ENCODE measurements at regions not wholly inside any gene's neighbourhood (a gene's known extent, or its start where the extent isn't known, plus 50 kb on each side); places are given as distances from the start of the nearest gene placed in this dataset.
"Not testable (repeated sequence)": the region's sequence is repeated elsewhere in the genome, so short reads cannot be mapped to it uniquely, and the experiment has no call there.

DNA sequence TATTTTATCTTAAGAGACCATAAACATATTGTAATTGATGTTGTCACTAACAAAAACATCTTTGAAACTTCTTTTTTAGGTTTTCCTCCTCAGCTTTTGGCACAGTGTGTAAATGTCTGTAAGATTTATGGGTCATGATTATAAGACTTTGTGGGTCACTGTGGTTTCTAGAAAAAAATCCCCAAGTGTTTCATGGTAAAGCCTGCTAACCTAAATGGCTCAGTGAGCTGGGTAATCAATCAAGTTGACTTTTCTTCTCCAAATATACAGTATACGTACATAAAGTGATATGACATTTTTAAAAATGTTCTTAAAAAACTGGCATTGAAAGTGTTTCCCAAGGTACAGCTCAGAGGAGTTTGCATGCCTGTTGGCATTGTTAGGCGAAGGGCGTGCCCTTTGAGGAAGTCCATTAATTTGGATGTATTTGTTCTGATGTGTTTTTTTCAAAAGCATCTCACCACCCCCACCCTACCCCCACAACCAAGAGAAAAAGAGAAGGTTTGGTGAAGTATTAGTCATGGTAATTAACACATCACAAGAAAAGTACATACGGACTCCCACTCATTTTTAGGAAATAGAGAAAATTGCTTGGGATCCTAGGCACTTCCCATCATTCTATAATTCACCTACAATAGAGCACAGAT is 385.4 kb upstream of the LRRC3B start:
- Histone ChIP-seq H3K9me3 (ENCODE audit: control insufficient read depth, low read length) (no peaks in the 10 kb centered on the region), H3K4me1 (ENCODE audit: control insufficient read depth, insufficient read depth, low read length, poor library complexity, severe bottlenecking) (no peaks in the 10 kb centered on the region), H3K27me3 (replicated peaks; ENCODE audit: control insufficient read depth, insufficient read depth, low read length, poor library complexity, severe bottlenecking) (no peaks in the 10 kb centered on the region), H3K4me3 (ENCODE audit: insufficient read depth, low read depth, low read length, poor library complexity, severe bottlenecking) (no peak overlapping the region), H3K27ac (ENCODE audit: insufficient read depth, low read length, poor library complexity, severe bottlenecking) (no peak overlapping the region), H3K36me3 (ENCODE audit: control insufficient read depth, insufficient read depth, low read length) (no peaks in the 10 kb centered on the region)
- no peak for DNase-seq

DNA sequence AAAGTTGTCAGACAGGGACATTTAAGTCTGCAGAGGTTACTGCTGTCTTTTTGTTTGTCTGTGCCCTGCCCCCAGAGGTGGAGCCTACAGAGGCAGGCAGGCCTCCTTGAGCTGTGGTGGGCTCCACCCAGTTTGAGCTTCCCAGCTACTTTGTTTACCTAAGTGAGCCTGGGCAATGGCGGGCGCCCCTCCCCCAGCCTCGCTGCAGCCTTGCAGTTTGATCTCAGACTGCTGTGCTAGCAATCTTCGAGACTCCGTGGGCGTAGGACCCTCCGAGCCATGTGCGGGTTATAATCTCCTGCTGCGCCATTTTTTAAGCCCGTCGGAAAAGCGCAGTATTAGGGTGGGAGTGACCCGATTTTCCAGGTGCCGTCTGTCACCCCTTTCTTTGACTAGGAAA is 378.0 kb upstream of the LRRC3B start:
- H3K27me3 ChIP-seq (replicated peaks; ENCODE audit: control insufficient read depth, insufficient read depth, low read length, poor library complexity, severe bottlenecking); H3K36me3 ChIP-seq (ENCODE audit: control insufficient read depth, insufficient read depth, low read length); H3K4me1 ChIP-seq (ENCODE audit: control insufficient read depth, insufficient read depth, low read length, poor library complexity, severe bottlenecking); H3K9me3 ChIP-seq (ENCODE audit: control insufficient read depth, low read length); H3K4me3 ChIP-seq (ENCODE audit: insufficient read depth, low read depth, low read length, poor library complexity, severe bottlenecking); DNase-seq; H3K27ac ChIP-seq (ENCODE audit: insufficient read depth, low read length, poor library complexity, severe bottlenecking): not testable (repeated sequence)

DNA sequence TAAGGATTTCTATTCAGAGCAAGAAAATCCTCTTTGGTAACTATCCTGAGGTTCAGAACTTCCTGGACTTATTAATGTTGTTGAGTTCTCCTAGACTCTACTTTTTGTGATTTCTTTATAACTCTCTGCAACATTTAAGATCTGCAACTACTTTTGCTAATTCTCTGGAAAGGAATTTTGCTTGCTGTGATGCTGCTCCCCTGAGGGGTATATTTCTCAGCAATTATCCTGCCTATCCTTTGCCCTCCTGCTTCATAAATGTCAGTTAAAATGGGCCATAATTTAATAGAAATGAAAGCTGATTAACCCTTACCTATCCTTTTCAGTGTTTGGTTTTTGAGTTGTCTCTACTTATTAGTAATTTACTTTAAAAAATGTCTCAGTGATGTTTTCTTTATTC is 377.3 kb upstream of the LRRC3B start:
- no peak for DNase-seq

DNA sequence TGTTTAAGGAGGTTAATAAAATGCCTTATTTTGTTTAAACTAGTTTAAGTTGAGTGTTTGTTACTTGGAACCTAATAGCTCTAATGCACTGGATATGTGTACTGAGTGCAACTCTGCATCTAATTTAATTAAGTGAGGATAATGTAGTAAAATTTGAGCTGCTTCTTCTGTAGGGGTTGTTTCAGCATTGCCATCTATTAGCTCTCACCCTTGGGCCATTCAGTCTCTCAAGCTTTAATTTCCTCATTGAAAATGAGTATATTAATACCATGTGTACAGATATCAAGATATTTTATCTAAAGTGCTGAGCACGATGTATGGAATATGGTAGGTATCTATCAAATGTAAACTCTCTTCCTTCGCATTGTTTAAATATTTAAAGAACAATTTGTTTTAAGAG is 375.7 kb upstream of the LRRC3B start:
- H3K4me1 ChIP-seq (ENCODE audit: control insufficient read depth, insufficient read depth, low read length, poor library complexity, severe bottlenecking), result no peaks in the 10 kb centered on the region
- H3K27me3 ChIP-seq (replicated peaks; ENCODE audit: control insufficient read depth, insufficient read depth, low read length, poor library complexity, severe bottlenecking), result no peaks in the 10 kb centered on the region
- H3K4me3 ChIP-seq (ENCODE audit: insufficient read depth, low read depth, low read length, poor library complexity, severe bottlenecking), result no peak overlapping the region
- no peaks in the 10 kb centered on the region for H3K36me3 ChIP-seq (ENCODE audit: control insufficient read depth, insufficient read depth, low read length)
- no peaks in the 10 kb centered on the region for H3K9me3 ChIP-seq (ENCODE audit: control insufficient read depth, low read length)
- DNase-seq, result no peak
- no peak overlapping the region for H3K27ac ChIP-seq (ENCODE audit: insufficient read depth, low read length, poor library complexity, severe bottlenecking)

More for the DNA sequence above, 377.3 kb upstream of the LRRC3B start:
- Histone ChIP-seq H3K27me3 (replicated peaks; ENCODE audit: control insufficient read depth, insufficient read depth, low read length, poor library complexity, severe bottlenecking) (no peaks in the 10 kb centered on the region), H3K9me3 (ENCODE audit: control insufficient read depth, low read length) (no peaks in the 10 kb centered on the region), H3K4me3 (ENCODE audit: insufficient read depth, low read depth, low read length, poor library complexity, severe bottlenecking) (no peak overlapping the region), H3K36me3 (ENCODE audit: control insufficient read depth, insufficient read depth, low read length) (no peaks in the 10 kb centered on the region), H3K27ac (ENCODE audit: insufficient read depth, low read length, poor library complexity, severe bottlenecking) (no peak overlapping the region), H3K4me1 (ENCODE audit: control insufficient read depth, insufficient read depth, low read length, poor library complexity, severe bottlenecking) (no peaks in the 10 kb centered on the region)

DNA sequence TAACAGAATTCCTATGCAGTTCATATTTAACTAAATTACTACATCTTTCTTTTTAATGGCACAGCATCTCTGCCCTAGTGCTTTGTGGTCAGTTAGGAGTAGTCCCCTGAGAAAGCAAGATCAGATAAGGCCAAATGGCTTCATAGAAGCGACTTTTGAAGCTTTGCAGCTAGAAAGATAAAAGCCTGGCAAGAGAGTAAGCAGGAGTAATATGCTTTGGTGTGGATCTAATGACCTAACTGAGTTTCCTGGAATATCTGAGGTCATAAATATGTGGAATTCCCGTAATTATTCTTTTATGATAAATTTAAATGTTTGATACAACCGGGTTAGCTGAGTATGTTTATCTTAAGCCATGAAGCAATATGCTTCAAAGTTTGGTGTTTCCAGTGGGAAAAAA is 374.9 kb upstream of the LRRC3B start:
- no peak for DNase-seq
- Histone ChIP-seq H3K9me3 (ENCODE audit: control insufficient read depth, low read length) (no peaks in the 10 kb centered on the region), H3K27me3 (replicated peaks; ENCODE audit: control insufficient read depth, insufficient read depth, low read length, poor library complexity, severe bottlenecking) (no peaks in the 10 kb centered on the region), H3K36me3 (ENCODE audit: control insufficient read depth, insufficient read depth, low read length) (no peaks in the 10 kb centered on the region), H3K27ac (ENCODE audit: insufficient read depth, low read length, poor library complexity, severe bottlenecking) (no peak overlapping the region), H3K4me1 (ENCODE audit: control insufficient read depth, insufficient read depth, low read length, poor library complexity, severe bottlenecking) (no peaks in the 10 kb centered on the region), H3K4me3 (ENCODE audit: insufficient read depth, low read depth, low read length, poor library complexity, severe bottlenecking) (no peak overlapping the region)

DNA sequence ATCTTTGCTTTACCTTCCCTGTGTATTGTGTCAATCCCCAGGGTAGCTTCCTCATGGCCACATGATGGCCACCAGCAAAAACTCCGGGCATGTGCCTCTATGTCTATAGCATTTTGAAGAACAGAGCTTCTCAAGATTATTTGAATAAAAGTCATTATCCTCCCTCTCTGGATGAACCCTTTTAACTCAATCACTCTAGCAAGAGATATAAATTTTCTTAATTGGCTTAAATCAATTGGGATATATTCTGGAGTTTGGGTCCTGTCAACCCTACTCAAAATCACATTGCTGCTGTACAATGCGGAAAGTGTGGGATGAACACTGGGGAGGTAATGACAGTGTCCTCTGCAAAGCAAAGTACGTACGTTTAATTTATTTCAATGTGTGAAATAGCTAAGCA is 370.6 kb upstream of the LRRC3B start:
- H3K4me3 ChIP-seq (ENCODE audit: insufficient read depth, low read depth, low read length, poor library complexity, severe bottlenecking), result no peak overlapping the region
- no peaks in the 10 kb centered on the region for H3K27me3 ChIP-seq (replicated peaks; ENCODE audit: control insufficient read depth, insufficient read depth, low read length, poor library complexity, severe bottlenecking)
- no peaks in the 10 kb centered on the region for H3K36me3 ChIP-seq (ENCODE audit: control insufficient read depth, insufficient read depth, low read length)
- no peak overlapping the region for H3K27ac ChIP-seq (ENCODE audit: insufficient read depth, low read length, poor library complexity, severe bottlenecking)
- H3K9me3 ChIP-seq (ENCODE audit: control insufficient read depth, low read length), result no peaks in the 10 kb centered on the region
- no peaks in the 10 kb centered on the region for H3K4me1 ChIP-seq (ENCODE audit: control insufficient read depth, insufficient read depth, low read length, poor library complexity, severe bottlenecking)
- DNase-seq, result no peak

DNA sequence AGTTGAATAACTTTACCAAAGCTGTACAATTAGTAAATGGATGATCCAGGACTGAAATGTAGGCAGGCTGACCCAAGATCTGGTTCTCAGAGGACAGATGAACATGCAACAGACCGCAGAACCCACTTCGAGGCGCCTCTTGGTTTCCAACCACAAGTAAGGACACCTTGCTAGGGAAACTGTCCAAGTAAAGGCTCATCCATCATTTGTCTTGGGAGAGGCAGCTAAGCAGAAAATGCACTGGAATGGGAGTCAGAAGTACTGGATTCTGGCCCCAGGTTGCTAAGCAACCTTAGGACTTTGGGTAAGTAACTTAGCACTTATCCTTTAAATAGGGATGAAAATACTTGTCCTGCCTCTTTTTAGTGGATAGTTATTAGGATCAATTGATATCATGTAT is 366.3 kb upstream of the LRRC3B start:
- Histone ChIP-seq H3K4me3 (ENCODE audit: insufficient read depth, low read depth, low read length, poor library complexity, severe bottlenecking) (no peak overlapping the region), H3K9me3 (ENCODE audit: control insufficient read depth, low read length) (no peaks in the 10 kb centered on the region), H3K36me3 (ENCODE audit: control insufficient read depth, insufficient read depth, low read length) (no peaks in the 10 kb centered on the region), H3K4me1 (ENCODE audit: control insufficient read depth, insufficient read depth, low read length, poor library complexity, severe bottlenecking) (no peaks in the 10 kb centered on the region), H3K27ac (ENCODE audit: insufficient read depth, low read length, poor library complexity, severe bottlenecking) (no peak overlapping the region), H3K27me3 (replicated peaks; ENCODE audit: control insufficient read depth, insufficient read depth, low read length, poor library complexity, severe bottlenecking) (no peaks in the 10 kb centered on the region)
- DNase-seq, result no peak

DNA sequence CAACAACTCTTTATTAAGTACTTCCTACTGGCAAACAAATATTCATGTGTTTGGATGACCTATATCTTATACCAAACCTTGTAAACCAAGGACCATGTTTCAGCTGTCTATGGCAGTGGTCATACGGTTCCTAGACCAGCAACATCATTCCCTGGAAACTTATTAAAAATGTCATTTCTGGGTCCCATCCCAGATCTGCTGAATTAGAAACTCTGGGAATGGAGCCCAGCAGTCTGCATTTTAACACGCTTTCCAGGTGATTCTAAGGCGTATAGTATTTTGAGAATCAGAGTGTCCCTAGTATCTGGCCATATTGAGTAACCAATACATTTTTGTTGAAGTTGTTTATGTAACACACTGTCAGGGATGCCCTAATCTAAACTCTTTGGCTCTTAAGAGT is 363.4 kb upstream of the LRRC3B start:
- no peak overlapping the region for H3K27ac ChIP-seq (ENCODE audit: insufficient read depth, low read length, poor library complexity, severe bottlenecking)
- H3K36me3 ChIP-seq (ENCODE audit: control insufficient read depth, insufficient read depth, low read length), result no peaks in the 10 kb centered on the region

DNA sequence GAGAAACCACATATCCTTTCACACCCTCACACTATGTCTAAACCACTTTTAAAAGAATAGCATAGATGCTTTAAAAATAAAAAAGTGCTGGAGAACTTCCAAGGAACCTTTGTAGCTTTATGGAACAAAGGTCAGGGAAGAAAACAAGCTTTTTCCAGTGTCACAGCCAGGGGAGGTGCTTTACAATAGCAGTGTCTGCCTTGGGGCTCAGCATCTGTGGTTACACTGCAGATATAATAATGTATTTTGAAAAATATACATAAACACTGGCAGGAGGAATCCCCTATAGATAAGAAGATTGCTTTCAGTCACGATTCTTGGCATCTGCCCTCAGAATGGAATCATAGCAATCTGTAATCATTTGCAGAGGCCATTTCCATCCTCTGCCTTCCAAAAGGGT is 362.4 kb upstream of the LRRC3B start:
- no peaks in the 10 kb centered on the region for H3K9me3 ChIP-seq (ENCODE audit: control insufficient read depth, low read length)

More for the DNA sequence above, 363.4 kb upstream of the LRRC3B start:
- Histone ChIP-seq H3K27me3 (replicated peaks; ENCODE audit: control insufficient read depth, insufficient read depth, low read length, poor library complexity, severe bottlenecking) (no peaks in the 10 kb centered on the region), H3K4me3 (ENCODE audit: insufficient read depth, low read depth, low read length, poor library complexity, severe bottlenecking) (no peak overlapping the region), H3K4me1 (ENCODE audit: control insufficient read depth, insufficient read depth, low read length, poor library complexity, severe bottlenecking) (no peaks in the 10 kb centered on the region), H3K9me3 (ENCODE audit: control insufficient read depth, low read length) (no peaks in the 10 kb centered on the region)
- DNase-seq, result no peak

DNA sequence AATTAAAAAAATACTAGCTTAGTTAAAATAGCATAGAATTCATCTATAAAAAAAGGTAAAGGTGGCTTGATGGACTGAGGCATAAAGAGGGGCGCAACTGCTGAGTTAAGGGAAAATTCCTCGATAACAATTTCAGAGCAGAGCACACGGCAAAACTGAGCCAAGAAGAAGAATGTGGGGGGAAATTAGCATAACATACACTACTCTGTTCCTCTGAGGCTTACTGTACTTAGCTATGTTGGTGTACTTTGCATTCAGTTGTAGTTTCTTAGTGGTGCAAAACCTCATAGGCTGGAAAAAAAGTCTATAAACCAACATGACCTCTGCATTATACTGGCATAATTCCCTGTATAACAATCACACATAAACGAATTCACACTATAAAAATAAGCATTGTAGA is 357.9 kb upstream of the LRRC3B start:
- H3K4me3 ChIP-seq (ENCODE audit: insufficient read depth, low read depth, low read length, poor library complexity, severe bottlenecking), result no peak overlapping the region
- no peaks in the 10 kb centered on the region for H3K9me3 ChIP-seq (ENCODE audit: control insufficient read depth, low read length)
- DNase-seq, result no peak
- no peaks in the 10 kb centered on the region for H3K4me1 ChIP-seq (ENCODE audit: control insufficient read depth, insufficient read depth, low read length, poor library complexity, severe bottlenecking)
- H3K27me3 ChIP-seq (replicated peaks; ENCODE audit: control insufficient read depth, insufficient read depth, low read length, poor library complexity, severe bottlenecking), result no peaks in the 10 kb centered on the region
- no peaks in the 10 kb centered on the region for H3K36me3 ChIP-seq (ENCODE audit: control insufficient read depth, insufficient read depth, low read length)
- H3K27ac ChIP-seq (ENCODE audit: insufficient read depth, low read length, poor library complexity, severe bottlenecking), result no peak overlapping the region

More for the DNA sequence above, 362.4 kb upstream of the LRRC3B start:
- Histone ChIP-seq H3K27me3 (replicated peaks; ENCODE audit: control insufficient read depth, insufficient read depth, low read length, poor library complexity, severe bottlenecking) (no peaks in the 10 kb centered on the region), H3K27ac (ENCODE audit: insufficient read depth, low read length, poor library complexity, severe bottlenecking) (no peak overlapping the region), H3K4me3 (ENCODE audit: insufficient read depth, low read depth, low read length, poor library complexity, severe bottlenecking) (no peak overlapping the region), H3K4me1 (ENCODE audit: control insufficient read depth, insufficient read depth, low read length, poor library complexity, severe bottlenecking) (no peaks in the 10 kb centered on the region), H3K36me3 (ENCODE audit: control insufficient read depth, insufficient read depth, low read length) (no peaks in the 10 kb centered on the region)
- no peak for DNase-seq
